Ovary (tissue), 7 donors: ENCODE measurements at regions not wholly inside any gene's neighbourhood (a gene's known extent, or its start where the extent isn't known, plus 50 kb on each side); places are given as distances from the start of the nearest gene placed in this dataset.

Experiments used
- DNase-seq, 5 donors: peaks; one replicate each; pipeline ENCODE4 v3.0.0-alpha.2; 2019 to 2020
- H3K27ac ChIP-seq, 2 donors: fragments of 200-600 bp; one replicate each; pipeline versions ENCODE4 v1.5.1 to v1.8.0; 2019 to 2022
- H3K27me3 ChIP-seq: fragments of 200-600 bp; one replicate; pipeline ENCODE4 v1.8.0; 2022
- H3K36me3 ChIP-seq: fragments of 200-600 bp; sonication (generic); one replicate; pipeline ENCODE4 v1.5.1; 2019
- H3K4me1 ChIP-seq: one replicate; pipeline ENCODE4 v1.8.1; 2013; ENCODE audit warnings: mild to moderate bottlenecking, moderate library complexity; ENCODE audit not compliant: insufficient read depth
- H3K4me3 ChIP-seq: fragments of 200-600 bp; sonication (generic); one replicate; pipeline ENCODE4 v1.5.1; 2017
- H3K9me3 ChIP-seq, 2 donors: fragments of 200-600 bp in 1 of 2; sonication (generic) in 1 of 2; one replicate each; pipeline versions ENCODE4 v1.5.1 to v1.8.1; 2013 to 2019; ENCODE audit warnings: mild to moderate bottlenecking in 1 of 2, moderate library complexity in 1 of 2
- EP300 ChIP-seq: sonication (generic); formaldehyde crosslinking; IDR thresholded peaks from one replicate; pipeline ENCODE4 v1.6.1; 2017; ENCODE audit warnings: antibody characterized with exemption
- POLR2A ChIP-seq: fragments of 450-650 bp; IDR thresholded peaks from one replicate; pipeline ENCODE4 v1.6.1; 2017; ENCODE audit warnings: antibody characterized with exemption, mild to moderate bottlenecking, moderate library complexity
- WGBS, 3 donors: extraction: QIAGEN DNeasy Blood & Tissue Kit in 1 of 3; methylation state at CpG; one replicate each; pipeline versions ENCODE4 v1.1.5 to v1.1.7; 2013 to 2017; 5-methylcytosine and 5-hydroxymethylcytosine counted together
- intact Hi-C, 4 donors: fragments of 100-400 bp; cut with DNase I; formaldehyde crosslinking; loops; one replicate each; pipeline versions ENCODE4 v1.11.0 to v1.15.1; 2022 to 2023
- TF ChIP-seq, protein P1 (sequence below), 3 donors: fragments of 450-650 bp in 2 of 3; fragments of 200-600 bp in 1 of 3; IDR thresholded peaks; one replicate each; pipeline versions ENCODE4 v1.5.1 to v1.8.0; 2016 to 2022; ENCODE audit warnings: antibody characterized with exemption in 3 of 3, mild to moderate bottlenecking in 1 of 3
- donor health status: DM: no; HTN: no; CAD: no; lungs with moderate emphysema.
- donor health status: DM: no; HTN: no; CAD: no.
- donor health status: Bipolar disorder and iron deficiency.
- donor health status: DM: no; HTN: no; CAD: no.
- donor health status: DM: yes; HTN: yes; CAD: no.

DNA sequence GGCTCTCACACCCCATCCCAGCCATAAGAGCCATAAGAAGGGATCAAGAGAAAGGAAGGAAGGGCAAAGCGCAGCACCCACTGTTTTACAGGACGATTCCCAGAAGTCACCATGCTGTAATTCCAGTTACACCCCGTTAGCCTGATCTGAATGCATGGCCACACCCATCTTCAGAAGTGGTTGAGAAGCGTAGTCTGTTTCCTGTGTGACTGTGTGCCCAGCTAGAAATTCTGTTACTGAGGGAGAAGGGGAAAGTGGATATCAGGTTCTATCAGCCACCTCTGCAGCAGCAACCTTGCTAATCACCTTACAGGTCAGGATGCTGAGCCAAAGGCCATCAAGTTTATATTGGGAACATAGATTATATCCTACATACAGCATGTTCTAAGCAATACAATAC is 260.0 kb downstream of the ABHD5 start:
- DNase-seq, result no peak
- Histone ChIP-seq H3K9me3 (no peaks in the 10 kb centered on the region), H3K36me3 (no peaks in the 10 kb centered on the region), H3K4me1 (no peaks in the 10 kb centered on the region), H3K27ac (no peak overlapping the region), H3K27me3 (no peaks in the 10 kb centered on the region), H3K4me3 (no peak overlapping the region)
- WGBS, 3 donors, result 61 to 76% (median 65%) methylated on average over 4 of the region's 4 CpGs
- TF ChIP-seq POLR2A, result no peak
- TF ChIP-seq, protein P1, sequence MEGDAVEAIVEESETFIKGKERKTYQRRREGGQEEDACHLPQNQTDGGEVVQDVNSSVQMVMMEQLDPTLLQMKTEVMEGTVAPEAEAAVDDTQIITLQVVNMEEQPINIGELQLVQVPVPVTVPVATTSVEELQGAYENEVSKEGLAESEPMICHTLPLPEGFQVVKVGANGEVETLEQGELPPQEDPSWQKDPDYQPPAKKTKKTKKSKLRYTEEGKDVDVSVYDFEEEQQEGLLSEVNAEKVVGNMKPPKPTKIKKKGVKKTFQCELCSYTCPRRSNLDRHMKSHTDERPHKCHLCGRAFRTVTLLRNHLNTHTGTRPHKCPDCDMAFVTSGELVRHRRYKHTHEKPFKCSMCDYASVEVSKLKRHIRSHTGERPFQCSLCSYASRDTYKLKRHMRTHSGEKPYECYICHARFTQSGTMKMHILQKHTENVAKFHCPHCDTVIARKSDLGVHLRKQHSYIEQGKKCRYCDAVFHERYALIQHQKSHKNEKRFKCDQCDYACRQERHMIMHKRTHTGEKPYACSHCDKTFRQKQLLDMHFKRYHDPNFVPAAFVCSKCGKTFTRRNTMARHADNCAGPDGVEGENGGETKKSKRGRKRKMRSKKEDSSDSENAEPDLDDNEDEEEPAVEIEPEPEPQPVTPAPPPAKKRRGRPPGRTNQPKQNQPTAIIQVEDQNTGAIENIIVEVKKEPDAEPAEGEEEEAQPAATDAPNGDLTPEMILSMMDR (IDR thresholded peaks at IDR 0.05), result no peak
- no peak for TF ChIP-seq EP300
- intact Hi-C loops, result no loop called here

DNA sequence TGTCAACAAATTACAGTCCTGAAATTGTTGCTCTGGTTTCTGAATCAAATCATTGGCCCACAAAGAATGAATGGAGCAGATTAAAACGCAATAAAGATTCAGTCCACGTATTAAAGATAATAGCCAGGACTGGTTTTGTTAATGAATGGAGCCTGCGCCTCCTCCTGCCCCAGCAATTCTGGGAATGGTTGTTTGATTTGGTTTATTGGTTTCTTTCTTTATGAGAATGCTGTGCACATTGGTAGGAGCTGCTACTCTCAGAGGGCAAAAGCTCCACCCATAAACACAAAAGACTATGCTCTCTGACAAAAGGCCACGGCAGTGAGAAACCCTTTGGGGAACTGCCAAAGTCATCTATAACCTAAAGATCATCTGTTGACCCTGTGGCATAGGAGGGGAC is 261.1 kb downstream of the ABHD5 start:
- intact Hi-C loops, result no loop called here
- WGBS, 3 donors, result 53 to 70% (median 54%) methylated on average over 4 of the region's 4 CpGs
- no peak for DNase-seq
- TF ChIP-seq POLR2A (no peak), EP300 (no peak)
- TF ChIP-seq, protein P1 (IDR thresholded peaks at IDR 0.05), result no peak
- no peaks in the 10 kb centered on the region for H3K27me3 ChIP-seq
- no peaks in the 10 kb centered on the region for H3K9me3 ChIP-seq
- no peaks in the 10 kb centered on the region for H3K4me1 ChIP-seq
- no peak overlapping the region for H3K27ac ChIP-seq
- H3K36me3 ChIP-seq, result no peaks in the 10 kb centered on the region
- H3K4me3 ChIP-seq, result no peak overlapping the region

DNA sequence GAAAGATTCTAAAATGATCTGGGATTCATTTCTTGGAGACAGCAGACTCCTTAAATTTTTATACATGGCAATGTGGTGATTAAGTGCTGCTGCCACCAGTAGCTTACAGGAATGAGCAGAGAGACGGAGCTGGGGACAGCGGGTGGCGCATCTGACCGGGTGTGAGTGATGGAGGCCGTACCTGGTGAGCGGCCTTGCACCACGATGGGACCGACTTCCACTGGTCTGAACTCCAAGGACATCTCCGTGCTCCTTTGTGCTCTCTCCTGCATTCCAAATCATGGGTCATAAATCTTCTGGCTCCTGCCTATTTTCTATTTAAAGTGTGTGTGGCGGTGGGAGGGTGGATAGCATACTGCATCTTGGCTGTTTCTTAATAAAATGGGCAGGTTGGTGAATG is 262.6 kb downstream of the ABHD5 start:
- intact Hi-C loops, result no loop called here
- WGBS, 3 donors, result 47 to 57% (median 51%) methylated on average over 10 of the region's 10 CpGs
- no peak overlapping the region for H3K4me3 ChIP-seq
- no peak overlapping the region for H3K27ac ChIP-seq
- no peak for DNase-seq
- TF ChIP-seq, protein P1 (IDR thresholded peaks at IDR 0.05), result no peak
- TF ChIP-seq EP300 (no peak), POLR2A (no peak)
- H3K36me3 ChIP-seq, result no peaks in the 10 kb centered on the region
- no peaks in the 10 kb centered on the region for H3K9me3 ChIP-seq
- H3K4me1 ChIP-seq, result no peaks in the 10 kb centered on the region
- no peaks in the 10 kb centered on the region for H3K27me3 ChIP-seq

DNA sequence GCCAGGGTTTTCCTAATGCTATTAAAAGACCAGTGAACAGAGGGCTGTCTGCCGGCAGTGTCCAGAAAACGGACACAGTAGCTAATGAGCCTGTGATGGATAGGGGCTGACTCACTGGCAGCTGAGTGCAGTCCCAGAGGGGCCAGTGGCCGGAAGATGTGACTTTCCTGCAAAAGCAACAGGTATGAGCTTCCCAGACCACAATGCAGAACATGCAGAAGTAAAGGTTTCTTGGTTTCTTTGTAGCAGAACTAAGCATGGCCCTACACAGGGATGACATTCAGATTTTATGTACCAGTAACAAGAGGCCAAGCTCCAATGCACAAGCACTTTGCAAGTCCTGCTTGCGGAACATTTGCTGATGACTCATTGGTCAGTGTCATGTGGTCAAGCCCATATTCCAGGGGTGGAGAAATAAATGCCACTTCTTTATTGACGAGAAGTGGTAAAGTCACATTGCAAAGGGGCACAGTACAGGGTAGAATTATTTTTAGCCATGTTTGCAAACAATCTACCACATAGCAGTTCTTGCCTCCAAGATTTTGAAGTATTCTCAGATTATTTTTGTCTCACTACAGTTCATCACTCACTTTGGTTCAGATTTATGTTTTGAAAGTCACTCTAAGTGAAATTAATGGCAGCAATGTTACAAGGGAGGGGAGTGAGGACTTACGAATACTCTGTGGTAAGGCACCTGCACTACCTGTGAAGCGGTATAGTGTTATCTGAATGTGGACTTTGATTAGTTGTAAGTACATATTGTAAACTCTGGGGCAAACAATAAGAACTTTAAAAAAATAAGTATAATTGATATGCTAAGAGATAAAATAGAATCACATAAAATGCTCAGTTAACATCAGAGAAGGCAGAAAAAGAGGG is 263.3 kb downstream of the ABHD5 start:
- Histone ChIP-seq H3K27ac (no peak overlapping the region), H3K27me3 (no peaks in the 10 kb centered on the region), H3K9me3 (no peaks in the 10 kb centered on the region), H3K4me3 (no peak overlapping the region), H3K4me1 (no peaks in the 10 kb centered on the region), H3K36me3 (no peaks in the 10 kb centered on the region)
- intact Hi-C loops, result no loop called here
- 55 to 65% (median 57%) methylated on average over 7 of the region's 7 CpGs for WGBS, 3 donors
- TF ChIP-seq POLR2A (no peak), EP300 (no peak)
- TF ChIP-seq, protein P1 (IDR thresholded peaks at IDR 0.05), result no peak
- no peak for DNase-seq
